Activated CD4-positive, alpha-beta memory T cell treated with anti-CD3 and anti-CD28 coated beads for 36 hours (primary cell): ENCODE measurements at regions not wholly inside any gene's neighbourhood (a gene's known extent, or its start where the extent isn't known, plus 50 kb on each side); places are given as distances from the start of the nearest gene placed in this dataset.
"Not testable (repeated sequence)": the region's sequence is repeated elsewhere in the genome, so short reads cannot be mapped to it uniquely, and the experiment has no call there.

ENCODE experiments used
- CTCF ChIA-PET: fragments of 350-600 bp; sonication (Branson Sonifier 250); formaldehyde crosslinking; loops from one replicate; lab custom pipeline; 2021; ENCODE audit warnings: antibody characterized with exemption, inconsistent platforms; lab: Charles Lee
- POLR2A ChIA-PET: fragments of 350-600 bp; sonication (Branson Sonifier 250); formaldehyde crosslinking; loops from one replicate; lab custom pipeline; 2021; ENCODE audit warnings: antibody characterized with exemption; lab: Charles Lee
- DNase-seq: peaks from one replicate; pipeline ENCODE4 v3.0.0-alpha.2; 2020
- H3K27ac Mint-ChIP-seq: one replicate; pipeline ENCODE4 v1.8.0; 2021; ENCODE audit warnings: mixed read lengths
- H3K27me3 Mint-ChIP-seq: one replicate; pipeline ENCODE4 v1.8.0; 2021; ENCODE audit warnings: mixed read lengths
- H3K36me3 Mint-ChIP-seq: one replicate; pipeline ENCODE4 v1.8.0; 2021; ENCODE audit warnings: mixed read lengths
- H3K4me1 Mint-ChIP-seq: one replicate; pipeline ENCODE4 v1.8.0; 2021; ENCODE audit warnings: low read depth, mixed read lengths
- H3K4me3 Mint-ChIP-seq: one replicate; pipeline ENCODE4 v1.8.0; 2021; ENCODE audit warnings: mild to moderate bottlenecking, mixed read lengths
- H3K9me3 Mint-ChIP-seq: one replicate; pipeline ENCODE4 v1.8.0; 2021; ENCODE audit warnings: mixed read lengths
- intact Hi-C: fragments of 100-400 bp; cut with micrococcal nuclease; formaldehyde crosslinking; loops from one replicate; pipeline ENCODE4 v1.15.1; 2023

- intact Hi-C loops, CTCF ChIA-PET, POLR2A ChIA-PET, DNase-seq, H3K4me1 Mint-ChIP-seq, H3K4me3 Mint-ChIP-seq, H3K27me3 Mint-ChIP-seq, H3K36me3 Mint-ChIP-seq, H3K27ac Mint-ChIP-seq: not testable (repeated sequence)
- H3K9me3 Mint-ChIP-seq, result peaks cover 18% of the 10 kb centered on the region
Observed at GRCh38 chr7:51839130-51839529, 522.5 kb upstream of the COBL start.

DNA sequence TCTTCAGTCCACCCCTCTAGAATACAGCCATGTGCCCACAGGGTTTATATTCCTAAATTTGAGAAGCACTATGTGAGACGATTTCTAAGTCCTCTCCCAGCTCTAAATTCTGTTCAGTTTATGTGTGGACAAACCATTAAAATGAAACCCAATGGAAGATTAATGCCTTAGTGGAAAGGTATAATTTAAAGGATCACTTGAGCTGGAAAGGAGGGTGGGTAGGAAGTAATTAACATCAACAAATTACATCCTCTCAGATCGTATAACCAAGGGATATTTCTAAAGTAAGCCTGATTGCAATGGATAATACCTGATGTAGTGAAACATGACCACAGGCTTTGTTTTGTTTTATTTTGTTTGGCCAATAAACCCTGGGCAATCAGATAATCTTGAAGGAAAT, 511.0 kb upstream of the COBL start:
- no peak overlapping the region for H3K4me3 Mint-ChIP-seq
- ChIA-PET CTCF (no interaction called here), POLR2A (no interaction called here)
- intact Hi-C loops, result no loop called here
- peaks cover 35% of the 10 kb centered on the region for H3K9me3 Mint-ChIP-seq
- H3K27me3 Mint-ChIP-seq, result no peaks in the 10 kb centered on the region
- H3K36me3 Mint-ChIP-seq, result no peaks in the 10 kb centered on the region
- no peak overlapping the region for H3K27ac Mint-ChIP-seq
- no peak for DNase-seq
- no peaks in the 10 kb centered on the region for H3K4me1 Mint-ChIP-seq

- intact Hi-C loops, result no loop called here
- no peak for DNase-seq
- H3K4me3 Mint-ChIP-seq, result no peak overlapping the region
- H3K27me3 Mint-ChIP-seq, result no peaks in the 10 kb centered on the region
- no peak overlapping the region for H3K27ac Mint-ChIP-seq
- POLR2A ChIA-PET, result no interaction called here
- no peaks in the 10 kb centered on the region for H3K36me3 Mint-ChIP-seq
- peaks cover 23% of the 10 kb centered on the region for H3K9me3 Mint-ChIP-seq
- CTCF ChIA-PET, result no interaction called here
- H3K4me1 Mint-ChIP-seq, result no peaks in the 10 kb centered on the region
Observed at GRCh38 chr7:51824050-51824449, 507.4 kb upstream of the COBL start.

- intact Hi-C loops, result no loop called here
- H3K9me3 Mint-ChIP-seq, result peaks cover 23% of the 10 kb centered on the region
- no peaks in the 10 kb centered on the region for H3K36me3 Mint-ChIP-seq
- ChIA-PET CTCF (no interaction called here), POLR2A (no interaction called here)
- H3K4me3 Mint-ChIP-seq, result no peak overlapping the region
- no peak overlapping the region for H3K27ac Mint-ChIP-seq
- no peaks in the 10 kb centered on the region for H3K4me1 Mint-ChIP-seq
- no peaks in the 10 kb centered on the region for H3K27me3 Mint-ChIP-seq
- DNase-seq, result no peak
Observed at GRCh38 chr7:51823437-51823836, 506.8 kb upstream of the COBL start.

GRCh38 chr7:51817694-51818225, 501.2 kb upstream of the COBL start:
- H3K4me1 Mint-ChIP-seq, result no peaks in the 10 kb centered on the region

DNA sequence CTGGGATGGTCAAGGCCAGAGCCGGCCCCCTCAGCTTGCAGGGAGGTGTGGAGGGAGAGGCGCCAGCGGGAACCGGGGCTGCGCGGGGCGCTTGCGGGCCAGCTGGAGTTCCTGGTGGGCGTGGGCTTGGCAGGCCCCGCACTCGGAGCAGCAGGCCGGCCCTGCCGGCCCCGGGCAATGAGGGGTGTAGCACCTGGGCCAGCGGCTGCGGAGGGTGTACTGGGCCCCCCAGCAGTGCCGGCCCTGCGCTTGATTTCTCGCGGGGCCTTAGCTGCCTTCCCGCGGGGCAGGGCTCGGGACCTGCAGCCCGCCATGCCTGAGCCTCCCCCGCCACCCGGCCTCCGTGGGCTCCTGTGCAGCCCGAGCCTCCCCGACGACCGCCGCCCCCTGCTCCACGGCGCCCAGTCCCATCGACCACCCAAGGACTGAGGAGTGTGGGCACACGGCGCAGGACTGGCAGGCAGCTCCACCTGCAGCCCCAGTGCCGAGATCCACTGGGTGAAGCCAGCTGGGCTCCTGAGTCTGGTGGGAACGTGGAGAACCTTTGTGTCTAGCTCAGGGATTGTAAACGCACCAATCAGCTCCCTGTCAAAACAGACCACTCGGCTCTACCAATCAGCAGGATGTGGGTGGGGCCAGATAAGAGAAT, 489.3 kb upstream of the COBL start:
- H3K27ac Mint-ChIP-seq, H3K27me3 Mint-ChIP-seq, DNase-seq, H3K4me1 Mint-ChIP-seq, H3K36me3 Mint-ChIP-seq, CTCF ChIA-PET, intact Hi-C loops, POLR2A ChIA-PET, H3K4me3 Mint-ChIP-seq: not testable (repeated sequence)
- peaks cover 14% of the 10 kb centered on the region for H3K9me3 Mint-ChIP-seq

More at GRCh38 chr7:51817694-51818225, 501.2 kb upstream of the COBL start:
- H3K27me3 Mint-ChIP-seq, result no peaks in the 10 kb centered on the region
- no peaks in the 10 kb centered on the region for H3K36me3 Mint-ChIP-seq
- DNase-seq, result no peak
- no peak overlapping the region for H3K27ac Mint-ChIP-seq
- H3K4me3 Mint-ChIP-seq, result no peak overlapping the region
- CTCF ChIA-PET, result no interaction called here
- POLR2A ChIA-PET, result no interaction called here
- intact Hi-C loops, result no loop called here
- H3K9me3 Mint-ChIP-seq, result peaks cover 16% of the 10 kb centered on the region

- CTCF ChIA-PET, result no interaction called here
- no peak overlapping the region for H3K4me3 Mint-ChIP-seq
- H3K4me1 Mint-ChIP-seq, result no peaks in the 10 kb centered on the region
- intact Hi-C loops, result no loop called here
- H3K36me3 Mint-ChIP-seq, result no peaks in the 10 kb centered on the region
- H3K27ac Mint-ChIP-seq, result no peak overlapping the region
- no peaks in the 10 kb centered on the region for H3K27me3 Mint-ChIP-seq
- POLR2A ChIA-PET, result no interaction called here
- H3K9me3 Mint-ChIP-seq, result peaks cover 12% of the 10 kb centered on the region
- DNase-seq, result no peak
Observed at GRCh38 chr7:51802718-51803117, 486.1 kb upstream of the COBL start.

DNA sequence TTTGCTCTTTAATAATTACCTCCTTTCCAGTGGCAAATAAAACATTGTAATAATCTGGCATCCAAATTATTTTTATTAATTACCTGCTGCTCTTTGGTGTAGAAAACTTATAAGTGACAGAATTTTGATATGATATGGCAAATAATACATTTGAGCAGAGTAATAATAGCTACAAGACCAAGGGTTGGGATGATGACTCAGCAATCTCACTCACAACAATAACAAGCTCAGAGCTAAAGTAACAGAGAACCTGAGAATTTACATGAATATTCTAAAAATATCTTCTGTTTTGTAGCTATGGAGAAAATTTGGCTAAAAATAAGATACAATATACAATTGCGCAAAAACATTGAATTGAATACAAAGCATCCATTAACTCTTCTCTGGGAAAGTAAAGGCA, 480.8 kb upstream of the COBL start:
- Mint-ChIP-seq H3K4me1 (no peaks in the 10 kb centered on the region), H3K27me3 (no peaks in the 10 kb centered on the region), H3K36me3 (no peaks in the 10 kb centered on the region), H3K9me3 (peaks cover 7% of the 10 kb centered on the region), H3K27ac (no peak overlapping the region), H3K4me3 (no peak overlapping the region)
- DNase-seq, result no peak
- CTCF ChIA-PET, result no interaction called here
- POLR2A ChIA-PET, result no interaction called here
- intact Hi-C loops, result no loop called here

- intact Hi-C loops, result no loop called here
- ChIA-PET CTCF (no interaction called here), POLR2A (no interaction called here)
- Mint-ChIP-seq H3K4me3 (no peak overlapping the region), H3K27ac (no peak overlapping the region), H3K4me1 (no peaks in the 10 kb centered on the region), H3K27me3 (no peaks in the 10 kb centered on the region), H3K9me3 (peaks cover 5% of the 10 kb centered on the region), H3K36me3 (no peaks in the 10 kb centered on the region)
- no peak for DNase-seq
Observed at GRCh38 chr7:51792796-51793195, 476.2 kb upstream of the COBL start.

DNA sequence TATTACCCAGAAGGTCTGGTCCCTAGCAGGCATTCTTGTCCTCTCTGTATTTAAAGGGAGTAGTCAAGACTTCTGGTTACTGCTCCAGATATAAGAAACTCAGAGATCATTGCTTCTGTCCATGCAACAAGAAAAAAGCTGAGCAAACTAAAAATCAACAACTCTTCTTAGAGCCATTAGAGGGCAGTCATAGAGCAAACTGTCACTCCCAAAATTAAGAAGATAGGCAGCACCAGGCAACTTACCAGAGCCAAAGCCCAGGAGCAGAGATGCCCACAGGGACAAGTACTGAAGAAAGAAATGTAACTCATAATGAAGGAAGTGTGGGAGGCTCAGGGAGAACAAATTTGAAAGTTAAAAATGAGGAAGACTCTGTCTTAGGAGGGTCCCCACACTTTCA, 472.9 kb upstream of the COBL start:
- Mint-ChIP-seq H3K4me1 (no peaks in the 10 kb centered on the region), H3K4me3 (no peak overlapping the region), H3K27ac (no peak overlapping the region), H3K36me3 (no peaks in the 10 kb centered on the region), H3K9me3 (peaks cover 4% of the 10 kb centered on the region), H3K27me3 (no peaks in the 10 kb centered on the region)
- no peak for DNase-seq
- CTCF ChIA-PET, result no interaction called here
- intact Hi-C loops, result no loop called here
- POLR2A ChIA-PET, result no interaction called here

GRCh38 chr7:51786284-51786683, 469.7 kb upstream of the COBL start:
- Mint-ChIP-seq H3K4me1 (no peaks in the 10 kb centered on the region), H3K27ac (no peak overlapping the region), H3K9me3 (peaks cover 5% of the 10 kb centered on the region), H3K36me3 (no peaks in the 10 kb centered on the region), H3K4me3 (no peak overlapping the region), H3K27me3 (no peaks in the 10 kb centered on the region)
- CTCF ChIA-PET, result no interaction called here
- no peak for DNase-seq
- POLR2A ChIA-PET, result no interaction called here
- intact Hi-C loops, result no loop called here

DNA sequence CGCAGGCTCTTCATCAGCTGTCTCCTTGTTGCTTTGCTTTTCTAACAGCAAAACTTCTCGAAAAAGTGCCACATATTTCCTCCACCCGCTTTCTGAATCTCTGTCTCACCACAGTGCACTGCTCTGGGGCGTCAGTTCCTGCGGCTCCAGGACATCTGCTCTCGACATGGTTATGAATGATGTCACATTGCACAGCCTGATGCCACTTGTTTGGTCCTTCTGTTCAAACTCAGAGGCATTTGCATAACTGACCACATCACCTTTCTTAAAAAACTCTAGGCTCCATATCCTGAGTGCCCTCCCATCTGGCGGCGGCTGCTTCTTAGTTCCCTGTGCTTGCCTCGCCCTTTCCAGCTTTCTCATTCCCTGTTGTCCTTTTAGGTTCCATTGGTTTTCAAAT, 469.3 kb upstream of the COBL start:
- Mint-ChIP-seq H3K4me1 (no peaks in the 10 kb centered on the region), H3K36me3 (no peaks in the 10 kb centered on the region), H3K27me3 (no peaks in the 10 kb centered on the region), H3K4me3 (no peak overlapping the region), H3K27ac (no peak overlapping the region), H3K9me3 (peaks cover 7% of the 10 kb centered on the region)
- CTCF ChIA-PET, result no interaction called here
- DNase-seq, result no peak
- intact Hi-C loops, result no loop called here
- POLR2A ChIA-PET, result no interaction called here

DNA sequence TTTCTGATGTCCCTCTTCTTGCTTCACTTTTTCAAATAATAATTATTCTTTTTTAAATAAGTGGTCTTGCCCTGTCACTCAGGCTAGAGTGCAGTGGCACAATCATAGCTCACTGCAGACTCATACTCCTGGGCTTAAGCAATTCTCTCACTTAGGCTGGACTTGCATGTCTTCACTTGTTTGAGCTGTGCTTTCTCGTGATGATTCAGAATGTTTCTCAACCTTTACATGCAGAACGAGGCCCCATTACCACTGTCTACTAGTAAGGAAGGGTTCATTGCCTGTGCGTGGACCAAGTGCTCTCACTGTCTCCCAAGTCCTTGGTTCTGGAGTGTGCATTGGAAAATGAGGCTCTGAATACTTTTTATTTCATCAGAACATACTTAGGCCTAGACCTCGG, 468.6 kb upstream of the COBL start:
- ChIA-PET CTCF (no interaction called here), POLR2A (no interaction called here)
- DNase-seq, result no peak
- H3K36me3 Mint-ChIP-seq, result no peaks in the 10 kb centered on the region
- H3K9me3 Mint-ChIP-seq, result peaks cover 10% of the 10 kb centered on the region
- no peaks in the 10 kb centered on the region for H3K27me3 Mint-ChIP-seq
- no peak overlapping the region for H3K27ac Mint-ChIP-seq
- intact Hi-C loops, result no loop called here
- H3K4me1 Mint-ChIP-seq, result no peaks in the 10 kb centered on the region
- H3K4me3 Mint-ChIP-seq, result no peak overlapping the region
